ENCODE measurements at regions not wholly inside any gene's neighbourhood (a gene's known extent, or its start where the extent isn't known, plus 50 kb on each side); places are given as distances from the start of the nearest gene placed in this dataset.

- Mint-ChIP-seq H3K27me3 (ENCODE audit: insufficient read depth, unreplicated experiment) (no peaks in the 10 kb centered on the region), H3K4me3 (ENCODE audit: unreplicated experiment) (peak overlapping the region; percentile 16), H3K27ac (ENCODE audit: low read depth, unreplicated experiment) (peak overlapping the region; percentile 9), H3K36me3 (ENCODE audit: insufficient read depth, unreplicated experiment) (peaks cover 6% of the 10 kb centered on the region), H3K4me1 (ENCODE audit: insufficient read depth, unreplicated experiment) (peaks cover 15% of the 10 kb centered on the region), H3K9me3 (ENCODE audit: unreplicated experiment) (no peaks in the 10 kb centered on the region)
- ChIA-PET CTCF (no interaction called here), POLR2A (no interaction called here)
- DNase-seq (ENCODE audit: unreplicated experiment), result peak; percentile 83
- intact Hi-C loops (cut with micrococcal nuclease), result no loop called here
- no TSS peak for BruUV-seq (replicated peaks)
- TF ChIP-seq CTCF (IDR thresholded peaks at IDR 0.05; ENCODE audit: unreplicated experiment), result no peak
These were observed 56.7 kb upstream of the NAA35 start for GRCh38 chr9:85884256-85884655.

GRCh38 chr9:85890962-85891361 is 50.0 kb upstream of the NAA35 start:
- intact Hi-C loops (cut with micrococcal nuclease), result no loop called here
- Mint-ChIP-seq H3K4me1 (ENCODE audit: insufficient read depth, unreplicated experiment) (no peaks in the 10 kb centered on the region), H3K9me3 (ENCODE audit: unreplicated experiment) (no peaks in the 10 kb centered on the region), H3K36me3 (ENCODE audit: insufficient read depth, unreplicated experiment) (no peaks in the 10 kb centered on the region), H3K27me3 (ENCODE audit: insufficient read depth, unreplicated experiment) (no peaks in the 10 kb centered on the region), H3K27ac (ENCODE audit: low read depth, unreplicated experiment) (no peak overlapping the region), H3K4me3 (ENCODE audit: unreplicated experiment) (no peak overlapping the region)
- no TSS peak for BruUV-seq (replicated peaks)
- no peak for TF ChIP-seq CTCF (IDR thresholded peaks at IDR 0.05; ENCODE audit: unreplicated experiment)
- CTCF ChIA-PET, result no interaction called here
- DNase-seq (ENCODE audit: unreplicated experiment), result no peak
- POLR2A ChIA-PET, result no interaction called here

All from MCF 10A (cell line).